ENCODE measurements at regions not wholly inside any gene's neighbourhood (a gene's known extent, or its start where the extent isn't known, plus 50 kb on each side); places are given as distances from the start of the nearest gene placed in this dataset.

DNA sequence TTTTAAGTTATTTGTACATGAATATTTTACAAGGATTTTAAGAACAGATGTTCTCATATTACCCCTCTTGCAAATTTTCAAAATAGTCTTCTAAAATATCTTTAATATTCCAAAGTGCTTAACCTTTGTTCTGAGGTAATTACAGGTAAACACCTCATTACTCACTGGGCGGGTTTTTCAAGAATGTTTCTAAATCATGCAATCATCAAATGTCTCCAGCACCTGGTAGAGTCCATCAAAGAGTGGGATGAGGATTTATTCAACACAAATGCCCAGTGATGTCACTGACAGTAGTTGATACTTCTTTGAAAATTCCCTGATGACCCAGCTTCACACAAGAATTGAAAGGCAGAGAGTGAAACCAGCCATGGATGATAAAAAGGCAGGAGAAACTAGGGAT lies 114.4 kb downstream of the SEC61B start:
- TF ChIP-seq KDM4A (IDR thresholded peaks at IDR 0.05; ENCODE audit: low read depth, low read length, severe bottlenecking) (no peak), SIRT6 (IDR thresholded peaks at IDR 0.05; ENCODE audit: low read length) (no peak), POLR2A (IDR thresholded peaks at IDR 0.05; ENCODE audit: control extremely low read depth in 1 of 2, low read depth in 2 of 2, low read length in 2 of 2) (no peak), RBBP5 (IDR thresholded peaks at IDR 0.05; ENCODE audit: borderline replicate concordance, low read depth, low read length) (no peak)
- no peak overlapping the region for H2BK15ac ChIP-seq (ENCODE audit: low read length)
- CTCF ChIA-PET (ENCODE audit: partially characterized antibody): no interaction called here

More for the DNA sequence above, 114.4 kb downstream of the SEC61B start:
- Histone ChIP-seq H2BK5ac (ENCODE audit: low read depth, low read length) (no peak overlapping the region), H4K8ac (ENCODE audit: extremely low read depth, insufficient read depth, low read length) (no peak overlapping the region), H4K5ac (ENCODE audit: insufficient read length, low read depth, low read length) (no peak overlapping the region), H2BK20ac (ENCODE audit: low read length) (no peak overlapping the region), H3K79me2 (ENCODE audit: control insufficient read depth in 1 of 2, insufficient read depth in 2 of 2, low read length in 2 of 2) (no peaks in the 10 kb centered on the region), H4K91ac (replicated peaks; ENCODE audit: insufficient read length, low read length) (no peak overlapping the region), H3K18ac (ENCODE audit: extremely low read depth, low read length) (no peak overlapping the region), H3K4me3 (ENCODE audit: extremely low read depth in 1 of 4, insufficient read depth in 2 of 4, low read depth in 3 of 4, low read length in 4 of 4) (no peak overlapping the region), H4K20me1 (replicated peaks in 1 of 2; ENCODE audit: control insufficient read depth in 1 of 2, insufficient read depth in 2 of 2, low read length in 2 of 2) (no peaks in the 10 kb centered on the region), H3K27me3 (replicated peaks in 1 of 4; ENCODE audit: control insufficient read depth in 3 of 4, extremely low read depth in 1 of 4, insufficient read depth in 3 of 4, low read length in 3 of 4) (no peaks in the 10 kb centered on the region), H3K4me1 (replicated peaks in 1 of 4; ENCODE audit: control insufficient read depth in 3 of 4, insufficient read depth in 4 of 4, low read length in 3 of 4) (no peaks in the 10 kb centered on the region), H3K23me2 (ENCODE audit: low read depth, low read length) (no peaks in the 10 kb centered on the region; the same call in 1 of the 2 replicates), H2AK5ac (ENCODE audit: low read depth, low read length) (no peak overlapping the region), H3K9me3 (ENCODE audit: insufficient read depth in 2 of 2, low read depth in 1 of 2, low read length in 1 of 2) (no peaks in the 10 kb centered on the region), H3K27ac (ENCODE audit: low read depth, low read length) (no peak overlapping the region), H3K23ac (ENCODE audit: insufficient read length) (no peak overlapping the region), H3K14ac (ENCODE audit: insufficient read length) (no peak overlapping the region), H3K36me3 (ENCODE audit: control insufficient read depth in 2 of 4, insufficient read depth in 4 of 4, low read length in 3 of 4) (no peaks in the 10 kb centered on the region), H3K4ac (replicated peaks; ENCODE audit: insufficient read length, low read depth, low read length) (no peak overlapping the region), H2BK120ac (replicated peaks; ENCODE audit: low read depth, low read length) (no peak overlapping the region), H3K56ac (replicated peaks; ENCODE audit: insufficient read length, low read depth, low read length) (no peak overlapping the region), H3K79me1 (ENCODE audit: low read depth, low read length) (no peaks in the 10 kb centered on the region), H3K4me2 (ENCODE audit: insufficient read depth in 1 of 2, low read depth in 2 of 2, low read length in 2 of 2) (no peak overlapping the region), H3K9ac (replicated peaks in 1 of 4; ENCODE audit: extremely low read depth in 1 of 4, low read depth in 3 of 4, low read length in 3 of 4) (no peak overlapping the region), H2AFZ (ENCODE audit: low read length) (no peak overlapping the region), H2BK12ac (ENCODE audit: low read depth, low read length) (no peak overlapping the region)
- FAIRE-seq (no peak), DNase-seq (ENCODE audit: low read depth in 1 of 2, low spot score in 2 of 2) (no peak)
- 96% methylated on average over 1 of the region's 1 CpG; no CpG with 5 or more reads in 1 of the 2 experiments for WGBS, 2 experiments (ENCODE audit: extremely low coverage in 1 of 2, insufficient coverage in 1 of 2, insufficient read length in 1 of 2, insufficient replicate concordance in 2 of 2, low coverage in 1 of 2, low lambda C conversion rate in 2 of 2, missing lambda C conversion rate in 1 of 2)
- POLR2A ChIA-PET (ENCODE audit: partially characterized antibody): interaction anchor here (0.6 kb wide), 1 partner anchor 22 kb away, joined by 4 read pairs; no protein-coding TSS in a partner anchor
